WTC11 (cell line): ENCODE measurements at regions not wholly inside any gene's neighbourhood (a gene's known extent, or its start where the extent isn't known, plus 50 kb on each side); places are given as distances from the start of the nearest gene placed in this dataset.

Experiments
- CTCF ChIP-seq: fragments of 200-600 bp; IDR thresholded peaks from 2 replicates; pipeline ENCODE4 v1.8.0; 2022; ENCODE audit warnings: antibody characterized with exemption
- E2F5 ChIP-seq: sonication (generic); formaldehyde crosslinking; IDR thresholded peaks from 2 replicates; pipeline ENCODE4 v1.8.1; 2022; ENCODE audit warnings: mild to moderate bottlenecking, moderate library complexity, missing genetic modification reagents
- SOX15 ChIP-seq: fragments of 250-450 bp; sonication (Bioruptor Pico); IDR thresholded peaks from 2 replicates; pipeline ENCODE4 v1.9.0; 2021; ENCODE audit warnings: mild to moderate bottlenecking

GRCh38 chr4:185086053-185086452 lies 57.0 kb upstream of the SLC25A4 start:
- TF ChIP-seq E2F5 (CRISPR knock-in tag) (no peak), CTCF (no peak), SOX15 (no peak)
